H1 (cell line): ENCODE measurements at regions not wholly inside any gene's neighbourhood (a gene's known extent, or its start where the extent isn't known, plus 50 kb on each side); places are given as distances from the start of the nearest gene placed in this dataset.

Source experiments
- CTCF ChIA-PET: fragments of 300-600 bp; sonication (Branson Sonifier 250); formaldehyde crosslinking; loops from one replicate; lab custom pipeline; 2021; ENCODE audit not compliant: partially characterized antibody; lab: Charles Lee
- POLR2A ChIA-PET: fragments of 300-600 bp; sonication (Branson Sonifier 250); formaldehyde crosslinking; loops from one replicate; lab custom pipeline; 2021; ENCODE audit warnings: inconsistent platforms; ENCODE audit not compliant: partially characterized antibody; lab: Charles Lee
- DNase-seq, 2 experiments: peaks; one replicate each; pipeline versions ENCODE4 v3.0.0 to v3.0.0-alpha.2; 2010 to 2022; ENCODE audit warnings: low spot score in 2 of 2, low read depth in 1 of 2, mixed read lengths in 1 of 2
- FAIRE-seq: peaks from 2 replicates; lab custom pipeline; 2011; peaks lifted over from hg19 to GRCh38; lab: Jason Lieb, UNC
- H2AFZ ChIP-seq: 2 replicates; pipeline ENCODE4 v1.8.1; 2012; ENCODE audit warnings: low read length, inconsistent platforms
- H2AK5ac ChIP-seq: 2 replicates; pipeline ENCODE4 v1.6.1; 2013; ENCODE audit warnings: low read depth, low read length
- H2BK120ac ChIP-seq: replicated peaks from 2 replicates; pipeline ENCODE3; 2013; ENCODE audit warnings: low read depth, low read length, inconsistent platforms
- H2BK12ac ChIP-seq: 2 replicates; pipeline ENCODE4 v1.6.1; 2013; ENCODE audit warnings: low read depth, low read length
- H2BK15ac ChIP-seq: 2 replicates; pipeline ENCODE4 v1.6.1; 2013; ENCODE audit warnings: low read length
- H2BK20ac ChIP-seq: 2 replicates; pipeline ENCODE4 v1.6.1; 2013; ENCODE audit warnings: low read length
- H2BK5ac ChIP-seq: 2 replicates; pipeline ENCODE4 v1.6.1; 2013; ENCODE audit warnings: low read depth, low read length
- H3K14ac ChIP-seq: 2 replicates; pipeline ENCODE4 v1.6.1; 2013; ENCODE audit warnings: inconsistent platforms; ENCODE audit not compliant: insufficient read length
- H3K18ac ChIP-seq: 2 replicates; pipeline ENCODE4 v1.6.1; 2013; ENCODE audit warnings: low read length; ENCODE audit errors: extremely low read depth
- H3K23ac ChIP-seq: 2 replicates; pipeline ENCODE4 v1.6.1; 2013; ENCODE audit warnings: inconsistent platforms; ENCODE audit not compliant: insufficient read length
- H3K23me2 ChIP-seq: 2 replicates; pipeline ENCODE4 v1.6.1; 2013; ENCODE audit warnings: low read depth, low read length
- H3K27ac ChIP-seq: 2 replicates; pipeline ENCODE4 v1.6.1; 2011; ENCODE audit warnings: low read depth, low read length, inconsistent platforms
- H3K27me3 ChIP-seq, 4 experiments: replicated peaks in 1 of 4; 1 replicate in 1 of 4; 2 replicates in 3 of 4; pipeline versions ENCODE4 v1.6.1 to v1.8.1; 2011 to 2013; ENCODE audit warnings: low read length in 3 of 4, mild to moderate bottlenecking in 3 of 4, inconsistent platforms in 2 of 4, mixed read lengths in 2 of 4, moderate library complexity in 1 of 4; ENCODE audit not compliant: control insufficient read depth in 3 of 4, insufficient read depth in 3 of 4; ENCODE audit errors: extremely low read depth in 1 of 4
- H3K36me3 ChIP-seq, 4 experiments: 2 replicates each; pipeline versions ENCODE4 v1.6.1 to v1.8.1; 2011 to 2013; ENCODE audit warnings: mild to moderate bottlenecking in 4 of 4, low read length in 3 of 4, moderate library complexity in 2 of 4, control low read depth in 1 of 4, inconsistent platforms in 1 of 4; ENCODE audit not compliant: insufficient read depth in 4 of 4, control insufficient read depth in 2 of 4
- H3K4ac ChIP-seq: replicated peaks from 2 replicates; pipeline ENCODE3; 2013; ENCODE audit warnings: low read length, low read depth, mixed read lengths, inconsistent platforms; ENCODE audit not compliant: insufficient read length
- H3K4me1 ChIP-seq, 4 experiments: replicated peaks in 1 of 4; 1 replicate in 1 of 4; 2 replicates in 3 of 4; pipeline versions ENCODE4 v1.6.1 to v1.8.1; 2011 to 2013; ENCODE audit warnings: low read length in 3 of 4, inconsistent platforms in 2 of 4, mixed read lengths in 1 of 4; ENCODE audit not compliant: insufficient read depth in 4 of 4, control insufficient read depth in 3 of 4
- H3K4me2 ChIP-seq, 2 experiments: 2 replicates each; pipeline versions ENCODE4 v1.6.1 to v1.8.1; 2011 to 2013; ENCODE audit warnings: low read depth in 2 of 2, low read length in 2 of 2, control low read depth in 1 of 2, inconsistent platforms in 1 of 2, mild to moderate bottlenecking in 1 of 2; ENCODE audit not compliant: insufficient read depth in 1 of 2
- H3K4me3 ChIP-seq, 4 experiments: fragments of 200-600, 300-600 bp in 1 of 4; sonication (generic), shearing (Covaris generic), sonication (Bioruptor Twin) in 1 of 4; 2 replicates each; pipeline versions ENCODE4 v1.5.1 to v1.8.1; 2011 to 2016; ENCODE audit warnings: low read length in 4 of 4, low read depth in 3 of 4, control low read depth in 2 of 4, inconsistent platforms in 2 of 4, mild to moderate bottlenecking in 2 of 4, mixed read lengths in 1 of 4, moderate library complexity in 1 of 4; ENCODE audit not compliant: insufficient read depth in 2 of 4; ENCODE audit errors: extremely low read depth in 1 of 4
- H3K56ac ChIP-seq: replicated peaks from 2 replicates; pipeline ENCODE3; 2013; ENCODE audit warnings: low read depth, mild to moderate bottlenecking, mixed read lengths, low read length, inconsistent platforms; ENCODE audit not compliant: insufficient read length
- H3K79me1 ChIP-seq: 2 replicates; pipeline ENCODE4 v1.6.1; 2013; ENCODE audit warnings: low read depth, low read length, control low read depth
- H3K79me2 ChIP-seq, 2 experiments: 2 replicates each; pipeline versions ENCODE4 v1.6.1 to v1.8.1; 2012 to 2013; ENCODE audit warnings: low read length in 2 of 2, mild to moderate bottlenecking in 2 of 2, inconsistent platforms in 1 of 2; ENCODE audit not compliant: insufficient read depth in 2 of 2, control insufficient read depth in 1 of 2
- H3K9ac ChIP-seq, 4 experiments: replicated peaks in 1 of 4; 1 replicate in 1 of 4; 2 replicates in 3 of 4; pipeline versions ENCODE4 v1.6.1 to v1.8.1; 2011 to 2013; ENCODE audit warnings: low read depth in 3 of 4, low read length in 3 of 4, control low read depth in 2 of 4, mild to moderate bottlenecking in 2 of 4, moderate library complexity in 2 of 4, inconsistent platforms in 1 of 4; ENCODE audit errors: extremely low read depth in 1 of 4
- H3K9me3 ChIP-seq, 2 experiments: 2 replicates each; pipeline versions ENCODE4 v1.6.1 to v1.8.1; 2012 to 2013; ENCODE audit warnings: mild to moderate bottlenecking in 2 of 2, moderate library complexity in 2 of 2, control low read depth in 1 of 2, inconsistent platforms in 1 of 2, low read depth in 1 of 2, low read length in 1 of 2, mixed read lengths in 1 of 2; ENCODE audit not compliant: insufficient read depth in 2 of 2
- H4K20me1 ChIP-seq, 2 experiments: replicated peaks in 1 of 2; 2 replicates each; pipeline versions ENCODE3 to v1.8.1; 2011 to 2013; ENCODE audit warnings: inconsistent platforms in 2 of 2, low read length in 2 of 2, mild to moderate bottlenecking in 1 of 2; ENCODE audit not compliant: insufficient read depth in 2 of 2, control insufficient read depth in 1 of 2
- H4K5ac ChIP-seq: 2 replicates; pipeline ENCODE4 v1.6.1; 2013; ENCODE audit warnings: low read length, low read depth, mixed read lengths, inconsistent platforms; ENCODE audit not compliant: insufficient read length
- H4K8ac ChIP-seq: 2 replicates; pipeline ENCODE4 v1.8.0; 2013; ENCODE audit warnings: mild to moderate bottlenecking, moderate library complexity, low read length, inconsistent platforms; ENCODE audit not compliant: insufficient read depth; ENCODE audit errors: extremely low read depth
- H4K91ac ChIP-seq: replicated peaks from 2 replicates; pipeline ENCODE3; 2013; ENCODE audit warnings: low read length, mixed read lengths, inconsistent platforms; ENCODE audit not compliant: insufficient read length
- BCL11A ChIP-seq, 2 experiments: IDR thresholded peaks; one replicate each; pipeline ENCODE4 v1.6.1; 2011; ENCODE audit warnings: low read depth in 2 of 2, low read length in 2 of 2, mild to moderate bottlenecking in 2 of 2
- CTCF ChIP-seq, 3 experiments: IDR thresholded peaks; 1 replicate in 2 of 3; 2 replicates in 1 of 3; pipeline versions ENCODE4 v1.5.1 to v1.6.1; 2011; ENCODE audit warnings: low read length in 3 of 3, mild to moderate bottlenecking in 3 of 3, inconsistent platforms in 2 of 3, low read depth in 1 of 3, moderate library complexity in 1 of 3; ENCODE audit not compliant: insufficient read depth in 1 of 3; ENCODE audit errors: control extremely low read depth in 1 of 3
- FOSL1 ChIP-seq: IDR thresholded peaks from 2 replicates; pipeline ENCODE4 v1.6.1; 2011; ENCODE audit warnings: mild to moderate bottlenecking, low read depth, low read length, moderate library complexity; ENCODE audit not compliant: insufficient read depth
- KDM4A ChIP-seq: IDR thresholded peaks from one replicate; pipeline ENCODE4 v1.7.1; 2012; ENCODE audit warnings: low read depth, mild to moderate bottlenecking, moderate library complexity, low read length, inconsistent platforms; ENCODE audit not compliant: severe bottlenecking
- RBBP5 ChIP-seq: IDR thresholded peaks from 2 replicates; pipeline ENCODE4 v1.7.1; 2012; ENCODE audit warnings: low read depth, mild to moderate bottlenecking, inconsistent platforms, low read length, moderate library complexity, borderline replicate concordance
- SIN3A ChIP-seq, 2 experiments: IDR thresholded peaks in 1 of 2; conservative IDR thresholded peaks in 1 of 2; 2 replicates each; pipeline ENCODE4 v1.6.1; 2011 to 2012; ENCODE audit warnings: low read length in 2 of 2, improper control_type of control experiment in 1 of 2, low read depth in 1 of 2, mild to moderate bottlenecking in 1 of 2
- TBP ChIP-seq: IDR thresholded peaks from 2 replicates; pipeline ENCODE4 v1.6.1; 2011; ENCODE audit warnings: low read depth, low read length, improper control_type of control experiment
- USF2 ChIP-seq: IDR thresholded peaks from 2 replicates; pipeline ENCODE4 v1.6.1; 2011; ENCODE audit warnings: low read length, improper control_type of control experiment
- ZNF274 ChIP-seq: IDR thresholded peaks from 2 replicates; pipeline ENCODE4 v1.7.0; 2012; ENCODE audit warnings: low read length, borderline replicate concordance; ENCODE audit errors: extremely low read depth
- WGBS, 2 experiments: shearing (Covaris generic) in 1 of 2; methylation state at CpG; one replicate each; pipeline versions ENCODE4 v1.1.6 to v1.1.7; 2013 to 2015; ENCODE audit warnings: low lambda C conversion rate in 2 of 2, mixed read lengths in 2 of 2, inconsistent platforms in 1 of 2, low coverage in 1 of 2, missing lambda C conversion rate in 1 of 2; ENCODE audit not compliant: insufficient replicate concordance in 2 of 2, insufficient coverage in 1 of 2, insufficient read length in 1 of 2; ENCODE audit errors: extremely low coverage in 1 of 2, missing lambda C conversion rate in 1 of 2; 5-methylcytosine and 5-hydroxymethylcytosine counted together
- TF ChIP-seq, protein P1 (sequence below): IDR thresholded peaks from 2 replicates; pipeline ENCODE4 v1.6.1; 2011; ENCODE audit warnings: low read depth, mild to moderate bottlenecking, low read length; ENCODE audit not compliant: insufficient read depth

GRCh38 chr3:176861137-176861536, 336.1 kb downstream of the TBL1XR1 start:
- ChIA-PET CTCF (interaction anchor here (3.3 kb wide), 1 partner anchor 11 kb away, joined by 11 read pairs; no protein-coding TSS in a partner anchor), POLR2A (no interaction called here)
- no peak overlapping the region for H3K23ac ChIP-seq
- no peaks in the 10 kb centered on the region for H3K36me3 ChIP-seq
- no peak overlapping the region for H3K4me3 ChIP-seq
- H3K9ac ChIP-seq: no peak overlapping the region
- no peak overlapping the region for H4K5ac ChIP-seq
- no peak overlapping the region for H3K27ac ChIP-seq
- no peaks in the 10 kb centered on the region for H3K4me1 ChIP-seq
- no peak overlapping the region for H3K18ac ChIP-seq
- DNase-seq (no peak), FAIRE-seq (no peak)
- no peaks in the 10 kb centered on the region for H3K23me2 ChIP-seq
- no peak overlapping the region for H4K8ac ChIP-seq
- no peak overlapping the region for H2BK20ac ChIP-seq
- H4K91ac ChIP-seq: no peak overlapping the region
- no peak overlapping the region for H3K56ac ChIP-seq
- H3K4me2 ChIP-seq: no peak overlapping the region
- H3K14ac ChIP-seq: no peak overlapping the region
- H3K4ac ChIP-seq: no peak overlapping the region
- H3K27me3 ChIP-seq: no peaks in the 10 kb centered on the region
- no peaks in the 10 kb centered on the region for H3K79me2 ChIP-seq
- H2AFZ ChIP-seq: no peak overlapping the region
- peaks cover 4 to 6% of the 10 kb centered on the region in 2 experiments; a peak in 2 of 4 replicates for H3K9me3 ChIP-seq
- H2BK15ac ChIP-seq: no peak overlapping the region
- 87% methylated on average over 4 of the region's 4 CpGs; no CpG with 5 or more reads in 1 of the 2 experiments for WGBS, 2 experiments
- no peak overlapping the region for H2BK120ac ChIP-seq
- H2BK12ac ChIP-seq: no peak overlapping the region
- no peaks in the 10 kb centered on the region for H4K20me1 ChIP-seq
- H3K79me1 ChIP-seq: no peaks in the 10 kb centered on the region
- H2AK5ac ChIP-seq: no peak overlapping the region
- H2BK5ac ChIP-seq: no peak overlapping the region
- no peak for TF ChIP-seq SIN3A (conservative IDR thresholded peaks at IDR 0.05 in 1 of 2, IDR thresholded peaks at IDR 0.05 in 1 of 2; ENCODE audit: low read depth in 1 of 2, low read length in 2 of 2)
- TF ChIP-seq CTCF (IDR thresholded peaks at IDR 0.05; ENCODE audit: control extremely low read depth in 1 of 3, insufficient read depth in 1 of 3, low read depth in 1 of 3, low read length in 3 of 3): no peak
- TF ChIP-seq TBP: no peak
- no peak for TF ChIP-seq ZNF274
- no peak for TF ChIP-seq RBBP5
- no peak for TF ChIP-seq BCL11A (IDR thresholded peaks at IDR 0.05; ENCODE audit: low read depth in 2 of 2, low read length in 2 of 2)
- TF ChIP-seq FOSL1: no peak
- TF ChIP-seq USF2: no peak
- TF ChIP-seq, protein P1, sequence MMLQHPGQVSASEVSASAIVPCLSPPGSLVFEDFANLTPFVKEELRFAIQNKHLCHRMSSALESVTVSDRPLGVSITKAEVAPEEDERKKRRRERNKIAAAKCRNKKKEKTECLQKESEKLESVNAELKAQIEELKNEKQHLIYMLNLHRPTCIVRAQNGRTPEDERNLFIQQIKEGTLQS: no peak
- no peak for TF ChIP-seq KDM4A
